Keratinocyte (primary cell): ENCODE measurements at regions not wholly inside any gene's neighbourhood (a gene's known extent, or its start where the extent isn't known, plus 50 kb on each side); places are given as distances from the start of the nearest gene placed in this dataset.
"Not testable (repeated sequence)": the region's sequence is repeated elsewhere in the genome, so short reads cannot be mapped to it uniquely, and the experiment has no call there.

Experiments
- DNase-seq: peaks from one replicate; pipeline ENCODE4 v3.0.0-alpha.2; 2011; ENCODE audit warnings: low read depth, missing footprints, low spot score
- FAIRE-seq: peaks from 2 replicates; lab custom pipeline; 2011; peaks lifted over from hg19 to GRCh38; lab: Jason Lieb, UNC
- H2AFZ ChIP-seq: 2 replicates; pipeline ENCODE4 v1.6.0; 2012; ENCODE audit warnings: low read length, control low read depth, inconsistent platforms; ENCODE audit not compliant: control insufficient read depth
- H3K27ac ChIP-seq: 2 replicates; pipeline ENCODE4 v1.5.1; 2011; ENCODE audit warnings: low read length; ENCODE audit not compliant: control insufficient read depth, insufficient read depth
- H3K27me3 ChIP-seq: 3 replicates; pipeline ENCODE4 v1.6.0; 2011; ENCODE audit warnings: low read length; ENCODE audit not compliant: control insufficient read depth, insufficient read depth; ENCODE audit errors: extremely low read depth
- H3K36me3 ChIP-seq, 2 experiments: 2 replicates in 1 of 2; 3 replicates in 1 of 2; pipeline ENCODE4 v1.5.1; 2011; ENCODE audit warnings: low read length in 2 of 2, mild to moderate bottlenecking in 1 of 2; ENCODE audit not compliant: control insufficient read depth in 2 of 2, insufficient read depth in 2 of 2; ENCODE audit errors: extremely low read depth in 1 of 2
- H3K4me1 ChIP-seq: 3 replicates; pipeline ENCODE4 v1.5.1; 2011; ENCODE audit warnings: low read length; ENCODE audit not compliant: control insufficient read depth, insufficient read depth; ENCODE audit errors: extremely low read depth
- H3K4me2 ChIP-seq: 3 replicates; pipeline ENCODE4 v1.6.0; 2011; ENCODE audit warnings: low read depth, low read length; ENCODE audit not compliant: control insufficient read depth, insufficient read depth; ENCODE audit errors: extremely low read depth
- H3K4me3 ChIP-seq, 3 experiments: fragments of 200-600 bp in 1 of 3; sonication (generic) in 1 of 3; 2 replicates in 2 of 3; 3 replicates in 1 of 3; pipeline ENCODE4 v1.5.1; 2011 to 2016; ENCODE audit warnings: low read length in 3 of 3, mild to moderate bottlenecking in 3 of 3, control low read depth in 2 of 3, inconsistent platforms in 1 of 3, low read depth in 1 of 3, mixed read lengths in 1 of 3, mixed run types in 1 of 3, moderate library complexity in 1 of 3; ENCODE audit not compliant: control insufficient read depth in 2 of 3, insufficient read depth in 2 of 3; ENCODE audit errors: extremely low read depth in 1 of 3
- H3K79me2 ChIP-seq: 2 replicates; pipeline ENCODE4 v1.6.0; 2012; ENCODE audit warnings: low read length; ENCODE audit not compliant: control insufficient read depth, insufficient read depth
- H3K9ac ChIP-seq: 3 replicates; pipeline ENCODE4 v1.6.0; 2011; ENCODE audit warnings: low read length; ENCODE audit not compliant: control insufficient read depth, insufficient read depth; ENCODE audit errors: extremely low read depth
- H3K9me1 ChIP-seq: 3 replicates; pipeline ENCODE4 v1.6.0; 2011; ENCODE audit warnings: low read length; ENCODE audit not compliant: control insufficient read depth, insufficient read depth; ENCODE audit errors: extremely low read depth
- H3K9me3 ChIP-seq: 2 replicates; pipeline ENCODE4 v1.5.1; 2012; ENCODE audit warnings: low read depth, low read length; ENCODE audit not compliant: control insufficient read depth
- H4K20me1 ChIP-seq: 3 replicates; pipeline ENCODE4 v1.6.0; 2011; ENCODE audit warnings: low read length; ENCODE audit not compliant: control insufficient read depth, insufficient read depth; ENCODE audit errors: extremely low read depth
- EZH2 ChIP-seq: IDR thresholded peaks from one replicate; pipeline ENCODE4 v1.6.1; 2012; ENCODE audit warnings: inconsistent platforms, mild to moderate bottlenecking, low read length, moderate library complexity
- dilution Hi-C: fragments of 300-500 bp; cut with MboI; formaldehyde crosslinking; loops from one replicate; pipeline ENCODE4 v1.7.0; 2020; ENCODE audit warnings: low sequenced_read_pairs; ENCODE audit not compliant: extremely low pct_ligation_motif_present
- TF ChIP-seq, protein P1 (sequence below), 3 experiments: IDR thresholded peaks in 1 of 3; conservative IDR thresholded peaks in 1 of 3; optimal IDR thresholded peaks in 1 of 3; 2 replicates in 2 of 3; 3 replicates in 1 of 3; pipeline versions ENCODE3 to v1.5.1; 2011; ENCODE audit warnings: low read length in 3 of 3, mild to moderate bottlenecking in 3 of 3, moderate library complexity in 2 of 3, control low read depth in 1 of 3, inconsistent platforms in 1 of 3; ENCODE audit not compliant: insufficient read depth in 2 of 3; ENCODE audit errors: extremely low read depth in 1 of 3

DNA sequence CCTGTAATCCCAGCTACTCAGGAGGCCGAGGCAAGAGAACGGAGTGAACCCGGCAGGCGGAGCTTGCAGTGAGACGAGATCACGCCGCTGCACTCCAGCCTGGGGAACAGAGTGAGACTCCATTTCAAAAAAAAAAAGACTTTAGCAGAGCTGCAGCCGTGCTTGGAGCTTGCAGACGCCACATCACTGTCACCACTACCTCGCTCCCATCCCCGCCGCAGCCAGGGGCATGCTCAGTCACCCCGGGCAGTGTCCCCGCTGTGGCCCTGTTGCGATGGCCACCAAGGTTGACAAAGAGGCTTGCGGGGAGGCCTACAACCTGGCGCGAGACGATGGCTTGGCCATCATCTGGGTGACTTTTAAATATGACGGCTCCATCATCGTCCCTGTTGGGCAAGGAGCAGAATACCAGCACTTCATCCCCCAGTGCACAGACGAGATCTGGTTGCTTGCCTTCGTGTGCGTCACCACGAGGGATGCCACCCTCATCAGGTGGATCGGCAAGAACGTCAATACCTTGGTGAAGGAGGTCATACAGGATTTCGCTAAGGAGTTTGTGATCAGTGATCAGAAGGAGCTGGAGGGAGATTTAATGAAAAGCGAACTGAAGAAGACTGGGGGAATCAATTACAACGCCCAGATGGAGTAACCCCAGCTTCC lies 118.1 kb downstream of the TNFRSF13B start:
- Histone ChIP-seq H3K36me3 (no peaks in the 10 kb centered on the region), H3K27ac (no peak overlapping the region), H3K4me1 (no peaks in the 10 kb centered on the region), H3K27me3 (no peaks in the 10 kb centered on the region), H4K20me1 (no peaks in the 10 kb centered on the region), H3K4me2 (no peak overlapping the region), H2AFZ (no peak overlapping the region), H3K9me3 (no peaks in the 10 kb centered on the region), H3K9me1 (no peaks in the 10 kb centered on the region), H3K79me2 (no peaks in the 10 kb centered on the region), H3K9ac (no peak overlapping the region), H3K4me3 (no peak overlapping the region)
- no peak for TF ChIP-seq EZH2
- TF ChIP-seq, protein P1, sequence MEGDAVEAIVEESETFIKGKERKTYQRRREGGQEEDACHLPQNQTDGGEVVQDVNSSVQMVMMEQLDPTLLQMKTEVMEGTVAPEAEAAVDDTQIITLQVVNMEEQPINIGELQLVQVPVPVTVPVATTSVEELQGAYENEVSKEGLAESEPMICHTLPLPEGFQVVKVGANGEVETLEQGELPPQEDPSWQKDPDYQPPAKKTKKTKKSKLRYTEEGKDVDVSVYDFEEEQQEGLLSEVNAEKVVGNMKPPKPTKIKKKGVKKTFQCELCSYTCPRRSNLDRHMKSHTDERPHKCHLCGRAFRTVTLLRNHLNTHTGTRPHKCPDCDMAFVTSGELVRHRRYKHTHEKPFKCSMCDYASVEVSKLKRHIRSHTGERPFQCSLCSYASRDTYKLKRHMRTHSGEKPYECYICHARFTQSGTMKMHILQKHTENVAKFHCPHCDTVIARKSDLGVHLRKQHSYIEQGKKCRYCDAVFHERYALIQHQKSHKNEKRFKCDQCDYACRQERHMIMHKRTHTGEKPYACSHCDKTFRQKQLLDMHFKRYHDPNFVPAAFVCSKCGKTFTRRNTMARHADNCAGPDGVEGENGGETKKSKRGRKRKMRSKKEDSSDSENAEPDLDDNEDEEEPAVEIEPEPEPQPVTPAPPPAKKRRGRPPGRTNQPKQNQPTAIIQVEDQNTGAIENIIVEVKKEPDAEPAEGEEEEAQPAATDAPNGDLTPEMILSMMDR (optimal IDR thresholded peaks at IDR 0.05 in 1 of 3, IDR thresholded peaks at IDR 0.05 in 1 of 3, conservative IDR thresholded peaks at IDR 0.05 in 1 of 3; ENCODE audit: extremely low read depth in 1 of 3, insufficient read depth in 2 of 3, low read length in 3 of 3): no peak
- dilution Hi-C loops: no loop called here
- FAIRE-seq (no peak), DNase-seq (no peak)

DNA sequence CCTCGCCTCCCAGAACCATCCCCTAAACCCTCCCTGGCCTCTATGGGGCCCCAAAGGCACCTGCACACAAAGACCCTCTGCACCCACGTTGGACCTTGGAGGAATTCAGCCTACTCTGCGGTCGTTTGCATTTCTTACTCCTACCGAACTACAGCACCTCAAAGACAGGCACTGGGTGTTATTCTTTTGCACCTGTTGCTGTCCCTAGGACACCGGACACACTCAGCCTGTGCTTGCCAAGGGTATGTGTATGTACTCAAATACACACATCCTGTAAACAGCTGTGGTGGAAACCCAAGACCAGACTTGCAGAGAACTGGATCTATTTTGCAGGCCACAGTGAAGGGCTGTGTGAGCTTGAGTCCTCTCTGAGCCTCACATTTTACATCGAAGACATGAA lies 122.1 kb downstream of the TNFRSF13B start:
- H3K4me1 ChIP-seq, H3K4me3 ChIP-seq, H2AFZ ChIP-seq, H3K4me2 ChIP-seq, H3K9me1 ChIP-seq, DNase-seq, H3K9me3 ChIP-seq, dilution Hi-C loops, H3K79me2 ChIP-seq, H3K9ac ChIP-seq, FAIRE-seq, H3K27me3 ChIP-seq, H3K27ac ChIP-seq, H3K36me3 ChIP-seq, H4K20me1 ChIP-seq: not testable (repeated sequence)

DNA sequence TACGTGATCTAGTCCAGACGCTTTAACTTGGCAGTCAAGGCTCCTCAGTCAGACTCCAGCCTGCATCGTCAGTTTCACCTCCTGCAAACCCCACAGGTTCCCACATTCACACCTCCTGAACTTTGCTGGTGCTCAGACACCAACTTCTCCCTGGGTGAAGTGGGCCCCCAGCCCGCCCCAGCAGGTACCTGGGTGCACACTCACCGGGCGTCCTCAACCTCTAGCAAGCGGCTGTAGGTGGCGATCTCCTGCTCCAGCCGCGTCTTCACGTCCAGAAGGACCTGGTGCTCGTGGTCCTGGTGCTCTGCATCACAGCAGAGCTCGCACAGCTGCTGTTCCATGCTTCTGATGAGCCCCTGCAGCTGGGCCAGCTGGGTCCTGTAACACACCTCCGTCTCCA lies 122.9 kb downstream of the TNFRSF13B start:
- H3K9me1 ChIP-seq, H3K4me2 ChIP-seq, DNase-seq, H3K9me3 ChIP-seq, H3K4me1 ChIP-seq, H4K20me1 ChIP-seq, H3K79me2 ChIP-seq, H3K27me3 ChIP-seq, H3K4me3 ChIP-seq, FAIRE-seq, H3K27ac ChIP-seq, H3K36me3 ChIP-seq, H3K9ac ChIP-seq, H2AFZ ChIP-seq, dilution Hi-C loops: not testable (repeated sequence)

DNA sequence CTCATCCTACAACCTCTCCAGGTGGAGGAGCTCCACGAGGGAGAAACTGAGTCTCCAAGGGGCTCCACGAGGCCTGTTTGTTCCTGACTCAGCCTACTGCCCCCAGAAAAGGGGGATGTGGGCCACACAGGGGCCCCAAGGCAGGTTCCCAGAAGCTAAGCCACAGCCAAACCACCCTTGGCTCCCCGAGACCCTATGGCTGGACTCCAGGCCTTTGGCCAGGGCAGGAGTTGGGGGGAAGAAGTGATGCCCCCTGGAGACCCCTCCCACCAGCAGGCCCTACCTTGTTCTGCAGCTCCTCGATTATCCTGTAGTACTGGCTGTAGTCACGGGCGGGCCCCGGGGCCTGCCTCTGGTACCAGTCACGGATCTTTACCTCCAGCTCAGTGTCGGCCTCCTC lies 126.8 kb downstream of the TNFRSF13B start:
- H3K4me2 ChIP-seq, H3K4me1 ChIP-seq, H3K27ac ChIP-seq, H3K4me3 ChIP-seq, DNase-seq, dilution Hi-C loops, H3K9ac ChIP-seq, FAIRE-seq, H3K9me3 ChIP-seq, H4K20me1 ChIP-seq, H3K36me3 ChIP-seq, H3K27me3 ChIP-seq, H3K79me2 ChIP-seq, H2AFZ ChIP-seq, H3K9me1 ChIP-seq: not testable (repeated sequence)
